GM23338 (cell line): ENCODE measurements at regions not wholly inside any gene's neighbourhood (a gene's known extent, or its start where the extent isn't known, plus 50 kb on each side); places are given as distances from the start of the nearest gene placed in this dataset.

ENCODE experiments used
- ATAC-seq: fragments of 200-7000 bp; cut with Tn5 transposase; 3 replicates; pipeline ENCODE4 v1.9.1; 2020
- DNase-seq: peaks from one replicate; pipeline ENCODE4 v3.0.0-alpha.2; 2015; ENCODE audit warnings: low spot score
- H2AFZ ChIP-seq: fragments of 200-600 bp; sonication (generic); 2 replicates; pipeline ENCODE4 v1.8.0; 2016; ENCODE audit warnings: antibody characterized with exemption, mild to moderate bottlenecking, moderate library complexity
- H3F3A ChIP-seq: fragments of 200-600 bp; sonication (generic); replicated peaks from 2 replicates; pipeline ENCODE4 v1.8.0; 2017; ENCODE audit warnings: antibody characterized with exemption, mixed run types, low read depth
- H3K27ac ChIP-seq: fragments of 200-600 bp; sonication (generic); 2 replicates; pipeline ENCODE4 v1.6.1; 2016; ENCODE audit warnings: low read depth
- H3K27me3 ChIP-seq: fragments of 200-600 bp; sonication (generic); 2 replicates; pipeline ENCODE4 v1.8.0; 2016; ENCODE audit warnings: mild to moderate bottlenecking, mixed run types, moderate library complexity; ENCODE audit not compliant: insufficient read depth
- H3K36me3 ChIP-seq: fragments of 200-600 bp; sonication (generic); 2 replicates; pipeline ENCODE4 v1.8.0; 2016; ENCODE audit warnings: mild to moderate bottlenecking; ENCODE audit not compliant: insufficient read depth
- H3K4me1 ChIP-seq: fragments of 200-600 bp; sonication (generic); 2 replicates; pipeline ENCODE4 v1.8.0; 2016; ENCODE audit warnings: mild to moderate bottlenecking, moderate library complexity; ENCODE audit not compliant: insufficient read depth
- H3K4me2 ChIP-seq: fragments of 200-600 bp; sonication (generic); 2 replicates; pipeline ENCODE4 v1.7.1; 2017; ENCODE audit warnings: mixed run types
- H3K4me3 ChIP-seq: fragments of 200-600 bp; sonication (generic); 2 replicates; pipeline ENCODE4 v1.6.1; 2016; ENCODE audit warnings: mixed run types
- H3K79me2 ChIP-seq: fragments of 200-600 bp; sonication (generic); replicated peaks from 2 replicates; pipeline ENCODE4 v1.8.0; 2017; ENCODE audit warnings: mild to moderate bottlenecking; ENCODE audit not compliant: insufficient read depth
- H3K9me2 ChIP-seq: fragments of 200-600 bp; sonication (generic); 2 replicates; pipeline ENCODE4 v1.8.0; 2017; ENCODE audit not compliant: insufficient read depth
- H4K20me1 ChIP-seq: fragments of 200-600 bp; sonication (generic); replicated peaks from 2 replicates; pipeline ENCODE4 v1.8.0; 2017; ENCODE audit warnings: mild to moderate bottlenecking; ENCODE audit not compliant: insufficient read depth
- H3K27ac Mint-ChIP-seq: 2 replicates; pipeline ENCODE4 v1.8.0; 2020; ENCODE audit warnings: inconsistent platforms, mild to moderate bottlenecking, moderate library complexity, mixed read lengths
- H3K27me3 Mint-ChIP-seq: 3 replicates; pipeline ENCODE4 v1.8.0; 2022; ENCODE audit warnings: low read depth, mild to moderate bottlenecking, moderate library complexity, mixed read lengths, inconsistent platforms; ENCODE audit not compliant: insufficient read depth, poor library complexity
- H3K36me3 Mint-ChIP-seq: 3 replicates; pipeline ENCODE4 v1.8.0; 2021; ENCODE audit warnings: low read depth, mild to moderate bottlenecking, inconsistent platforms, moderate library complexity, mixed read lengths
- H3K4me1 Mint-ChIP-seq: 3 replicates; pipeline ENCODE4 v1.8.0; 2020; ENCODE audit warnings: mild to moderate bottlenecking, inconsistent platforms, mixed read lengths
- H3K4me3 Mint-ChIP-seq: 3 replicates; pipeline ENCODE4 v1.8.0; 2021; ENCODE audit warnings: moderate library complexity, mild to moderate bottlenecking, inconsistent platforms, mixed read lengths
- H3K9me3 Mint-ChIP-seq: 3 replicates; pipeline ENCODE4 v1.8.0; 2020; ENCODE audit warnings: moderate library complexity, mild to moderate bottlenecking, inconsistent platforms, mixed read lengths
- EZH2 ChIP-seq: fragments of 200-600 bp; sonication (generic); IDR thresholded peaks from one replicate; pipeline ENCODE4 v1.8.0; 2017; ENCODE audit warnings: antibody characterized with exemption, mild to moderate bottlenecking, low read depth; ENCODE audit not compliant: unreplicated experiment
- JUNB ChIP-seq: IDR thresholded peaks from one replicate; pipeline ENCODE4 v1.6.1; 2016; ENCODE audit warnings: antibody characterized with exemption; ENCODE audit not compliant: unreplicated experiment
- NANOG ChIP-seq: IDR thresholded peaks from 2 replicates; pipeline ENCODE4 v1.6.1; 2016; ENCODE audit warnings: antibody characterized with exemption, borderline replicate concordance
- POLR2AphosphoS5 ChIP-seq: IDR thresholded peaks from 2 replicates; pipeline ENCODE4 v1.6.1; 2016; ENCODE audit warnings: antibody characterized with exemption, low read depth
- STAT1 ChIP-seq: IDR thresholded peaks from one replicate; pipeline ENCODE4 v1.6.1; 2016; ENCODE audit warnings: antibody characterized with exemption; ENCODE audit not compliant: unreplicated experiment
- ZNF331 ChIP-seq: fragments of 250-450 bp; sonication (Bioruptor Pico); IDR thresholded peaks from 2 replicates; pipeline ENCODE4 v1.5.0; 2020; ENCODE audit warnings: low read depth, mild to moderate bottlenecking, moderate library complexity
- TF ChIP-seq, protein P1 (sequence below): fragments of 250-450 bp; sonication (Bioruptor Pico); IDR thresholded peaks from 2 replicates; pipeline ENCODE4 v1.5.0; 2020; ENCODE audit warnings: mild to moderate bottlenecking, moderate library complexity
- TF ChIP-seq, protein P2 (sequence below): IDR thresholded peaks from 2 replicates; pipeline ENCODE4 v1.6.1; 2016; ENCODE audit warnings: antibody characterized with exemption

DNA sequence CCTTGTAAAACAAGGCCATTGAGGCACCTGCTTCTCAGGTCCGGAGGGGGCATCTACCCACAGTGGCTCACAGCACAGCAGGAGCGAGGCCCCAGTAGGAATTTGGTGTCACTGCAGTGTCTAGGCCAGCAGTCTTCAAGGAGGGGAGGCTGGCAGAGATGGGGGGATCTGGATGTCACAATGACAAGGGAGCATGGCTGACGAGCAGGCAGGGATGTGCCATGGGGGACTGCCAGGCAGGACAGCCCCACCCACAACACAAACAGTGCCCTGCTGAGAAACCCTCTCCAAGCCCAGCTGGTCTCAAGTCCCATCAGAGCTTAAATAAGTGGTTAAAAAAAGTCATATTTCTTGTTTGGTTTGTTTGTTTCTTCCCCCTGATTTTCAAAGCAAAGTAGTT, 121.0 kb upstream of the ZNF716 start:
- peaks cover 98% of the 10 kb centered on the region for H3K9me3 Mint-ChIP-seq
- H3K36me3 Mint-ChIP-seq: peaks cover 62% of the 10 kb centered on the region
- TF ChIP-seq POLR2AphosphoS5: no peak
- TF ChIP-seq, protein P1, sequence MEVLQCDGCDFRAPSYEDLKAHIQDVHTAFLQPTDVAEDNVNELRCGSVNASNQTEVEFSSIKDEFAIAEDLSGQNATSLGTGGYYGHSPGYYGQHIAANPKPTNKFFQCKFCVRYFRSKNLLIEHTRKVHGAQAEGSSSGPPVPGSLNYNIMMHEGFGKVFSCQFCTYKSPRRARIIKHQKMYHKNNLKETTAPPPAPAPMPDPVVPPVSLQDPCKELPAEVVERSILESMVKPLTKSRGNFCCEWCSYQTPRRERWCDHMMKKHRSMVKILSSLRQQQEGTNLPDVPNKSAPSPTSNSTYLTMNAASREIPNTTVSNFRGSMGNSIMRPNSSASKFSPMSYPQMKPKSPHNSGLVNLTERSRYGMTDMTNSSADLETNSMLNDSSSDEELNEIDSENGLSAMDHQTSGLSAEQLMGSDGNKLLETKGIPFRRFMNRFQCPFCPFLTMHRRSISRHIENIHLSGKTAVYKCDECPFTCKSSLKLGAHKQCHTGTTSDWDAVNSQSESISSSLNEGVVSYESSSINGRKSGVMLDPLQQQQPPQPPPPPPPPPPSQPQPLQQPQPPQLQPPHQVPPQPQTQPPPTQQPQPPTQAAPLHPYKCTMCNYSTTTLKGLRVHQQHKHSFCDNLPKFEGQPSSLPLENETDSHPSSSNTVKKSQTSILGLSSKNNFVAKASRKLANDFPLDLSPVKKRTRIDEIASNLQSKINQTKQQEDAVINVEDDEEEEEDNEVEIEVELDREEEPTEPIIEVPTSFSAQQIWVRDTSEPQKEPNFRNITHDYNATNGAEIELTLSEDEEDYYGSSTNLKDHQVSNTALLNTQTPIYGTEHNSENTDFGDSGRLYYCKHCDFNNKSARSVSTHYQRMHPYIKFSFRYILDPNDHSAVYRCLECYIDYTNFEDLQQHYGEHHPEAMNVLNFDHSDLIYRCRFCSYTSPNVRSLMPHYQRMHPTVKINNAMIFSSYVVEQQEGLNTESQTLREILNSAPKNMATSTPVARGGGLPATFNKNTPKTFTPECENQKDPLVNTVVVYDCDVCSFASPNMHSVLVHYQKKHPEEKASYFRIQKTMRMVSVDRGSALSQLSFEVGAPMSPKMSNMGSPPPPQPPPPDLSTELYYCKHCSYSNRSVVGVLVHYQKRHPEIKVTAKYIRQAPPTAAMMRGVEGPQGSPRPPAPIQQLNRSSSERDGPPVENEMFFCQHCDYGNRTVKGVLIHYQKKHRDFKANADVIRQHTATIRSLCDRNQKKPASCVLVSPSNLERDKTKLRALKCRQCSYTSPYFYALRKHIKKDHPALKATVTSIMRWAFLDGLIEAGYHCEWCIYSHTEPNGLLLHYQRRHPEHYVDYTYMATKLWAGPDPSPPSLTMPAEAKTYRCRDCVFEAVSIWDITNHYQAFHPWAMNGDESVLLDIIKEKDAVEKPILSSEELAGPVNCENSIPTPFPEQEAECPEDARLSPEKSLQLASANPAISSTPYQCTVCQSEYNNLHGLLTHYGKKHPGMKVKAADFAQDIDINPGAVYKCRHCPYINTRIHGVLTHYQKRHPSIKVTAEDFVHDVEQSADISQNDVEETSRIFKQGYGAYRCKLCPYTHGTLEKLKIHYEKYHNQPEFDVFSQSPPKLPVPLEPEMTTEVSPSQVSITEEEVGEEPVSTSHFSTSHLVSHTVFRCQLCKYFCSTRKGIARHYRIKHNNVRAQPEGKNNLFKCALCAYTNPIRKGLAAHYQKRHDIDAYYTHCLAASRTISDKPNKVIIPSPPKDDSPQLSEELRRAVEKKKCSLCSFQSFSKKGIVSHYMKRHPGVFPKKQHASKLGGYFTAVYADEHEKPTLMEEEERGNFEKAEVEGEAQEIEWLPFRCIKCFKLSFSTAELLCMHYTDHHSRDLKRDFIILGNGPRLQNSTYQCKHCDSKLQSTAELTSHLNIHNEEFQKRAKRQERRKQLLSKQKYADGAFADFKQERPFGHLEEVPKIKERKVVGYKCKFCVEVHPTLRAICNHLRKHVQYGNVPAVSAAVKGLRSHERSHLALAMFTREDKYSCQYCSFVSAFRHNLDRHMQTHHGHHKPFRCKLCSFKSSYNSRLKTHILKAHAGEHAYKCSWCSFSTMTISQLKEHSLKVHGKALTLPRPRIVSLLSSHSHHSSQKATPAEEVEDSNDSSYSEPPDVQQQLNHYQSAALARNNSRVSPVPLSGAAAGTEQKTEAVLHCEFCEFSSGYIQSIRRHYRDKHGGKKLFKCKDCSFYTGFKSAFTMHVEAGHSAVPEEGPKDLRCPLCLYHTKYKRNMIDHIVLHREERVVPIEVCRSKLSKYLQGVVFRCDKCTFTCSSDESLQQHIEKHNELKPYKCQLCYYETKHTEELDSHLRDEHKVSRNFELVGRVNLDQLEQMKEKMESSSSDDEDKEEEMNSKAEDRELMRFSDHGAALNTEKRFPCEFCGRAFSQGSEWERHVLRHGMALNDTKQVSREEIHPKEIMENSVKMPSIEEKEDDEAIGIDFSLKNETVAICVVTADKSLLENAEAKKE (CRISPR knock-in tag): no peak
- no peak for TF ChIP-seq NANOG
- no peak for TF ChIP-seq JUNB
- no peak for TF ChIP-seq EZH2
- TF ChIP-seq ZNF331 (CRISPR knock-in tag): no peak

DNA sequence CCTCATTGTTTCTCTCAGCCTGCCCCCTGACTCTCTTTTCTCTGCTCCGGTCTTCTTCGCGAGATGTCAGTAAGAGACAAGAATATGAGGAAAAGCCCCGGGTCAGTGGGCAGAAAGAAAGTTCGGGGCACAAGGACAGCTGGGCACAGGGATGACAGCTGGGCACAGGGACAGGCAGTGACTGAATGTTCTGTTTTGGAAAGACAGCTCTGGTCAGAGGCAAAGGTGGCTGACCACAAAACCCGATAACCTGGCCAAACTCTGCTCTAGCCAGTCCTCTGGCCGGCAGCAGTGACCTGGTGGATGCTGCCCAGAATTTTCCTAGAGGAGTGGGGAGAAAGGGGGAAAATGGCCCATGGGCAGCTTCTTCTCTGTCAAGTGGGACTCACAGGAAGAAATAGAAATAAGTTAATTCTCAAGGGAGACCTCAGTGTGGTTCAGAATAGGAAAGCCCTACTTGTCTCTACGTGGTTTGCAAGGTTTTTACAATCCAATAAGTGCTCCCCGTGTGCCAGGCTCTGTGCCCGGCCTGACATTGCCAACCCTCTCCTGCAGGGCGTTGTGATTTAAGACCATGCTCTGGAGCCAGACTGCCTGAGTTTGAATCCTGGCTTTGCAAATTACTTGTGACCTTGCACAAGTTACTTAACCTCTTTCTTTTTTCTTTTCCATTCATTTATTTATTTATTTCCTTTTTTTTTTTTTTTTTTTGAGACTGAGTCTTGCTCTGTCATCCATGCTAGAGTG, 110.6 kb upstream of the ZNF716 start:
- Histone ChIP-seq H3K9me2 (no peaks in the 10 kb centered on the region), H3K4me1 (no peaks in the 10 kb centered on the region), H3F3A (no peaks in the 10 kb centered on the region), H4K20me1 (no peaks in the 10 kb centered on the region), H3K4me2 (no peak overlapping the region), H3K4me3 (no peak overlapping the region), H3K79me2 (no peaks in the 10 kb centered on the region), H3K36me3 (no peaks in the 10 kb centered on the region), H2AFZ (no peak overlapping the region), H3K27ac (no peak overlapping the region), H3K27me3 (no peaks in the 10 kb centered on the region)
- peaks cover 44% of the 10 kb centered on the region for H3K36me3 Mint-ChIP-seq
- DNase-seq (no peak), ATAC-seq (no peak)
- peaks cover 10% of the 10 kb centered on the region for H3K27me3 Mint-ChIP-seq
- no peak overlapping the region for H3K27ac Mint-ChIP-seq
- TF ChIP-seq, protein P2, sequence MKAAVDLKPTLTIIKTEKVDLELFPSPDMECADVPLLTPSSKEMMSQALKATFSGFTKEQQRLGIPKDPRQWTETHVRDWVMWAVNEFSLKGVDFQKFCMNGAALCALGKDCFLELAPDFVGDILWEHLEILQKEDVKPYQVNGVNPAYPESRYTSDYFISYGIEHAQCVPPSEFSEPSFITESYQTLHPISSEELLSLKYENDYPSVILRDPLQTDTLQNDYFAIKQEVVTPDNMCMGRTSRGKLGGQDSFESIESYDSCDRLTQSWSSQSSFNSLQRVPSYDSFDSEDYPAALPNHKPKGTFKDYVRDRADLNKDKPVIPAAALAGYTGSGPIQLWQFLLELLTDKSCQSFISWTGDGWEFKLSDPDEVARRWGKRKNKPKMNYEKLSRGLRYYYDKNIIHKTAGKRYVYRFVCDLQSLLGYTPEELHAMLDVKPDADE: no peak
- TF ChIP-seq POLR2AphosphoS5 (no peak), ZNF331 (CRISPR knock-in tag) (no peak), NANOG (no peak), STAT1 (no peak)
- no peaks in the 10 kb centered on the region for H3K4me1 Mint-ChIP-seq
- H3K9me3 Mint-ChIP-seq: peaks cover 98% of the 10 kb centered on the region
- H3K4me3 Mint-ChIP-seq: no peak overlapping the region

More for the DNA sequence above, 121.0 kb upstream of the ZNF716 start:
- H3K79me2 ChIP-seq: no peaks in the 10 kb centered on the region
- Mint-ChIP-seq H3K4me3 (no peak overlapping the region), H3K27ac (no peak overlapping the region), H3K27me3 (peaks cover 7% of the 10 kb centered on the region), H3K4me1 (no peaks in the 10 kb centered on the region)
- H3K4me2 ChIP-seq: no peak overlapping the region
- no peak overlapping the region for H3K4me3 ChIP-seq
- DNase-seq: no peak
- ATAC-seq: no peak
- no peaks in the 10 kb centered on the region for H3K36me3 ChIP-seq
- no peak overlapping the region for H2AFZ ChIP-seq
- no peak overlapping the region for H3K27ac ChIP-seq
- no peaks in the 10 kb centered on the region for H3K27me3 ChIP-seq
- H3K4me1 ChIP-seq: no peaks in the 10 kb centered on the region
- no peaks in the 10 kb centered on the region for H3K9me2 ChIP-seq
- H3F3A ChIP-seq: no peaks in the 10 kb centered on the region
- no peaks in the 10 kb centered on the region for H4K20me1 ChIP-seq
